B cell (primary cell): ENCODE measurements at regions not wholly inside any gene's neighbourhood (a gene's known extent, or its start where the extent isn't known, plus 50 kb on each side); places are given as distances from the start of the nearest gene placed in this dataset.

Experiments used
- ATAC-seq: fragments of 200-7000 bp; cut with Tn5 transposase; one replicate; pipeline ENCODE4 v1.10.0; 2021; ENCODE audit warnings: low read depth, mild to moderate bottlenecking, moderate number of reproducible peaks, moderate library complexity
- CTCF ChIA-PET: fragments of 350-600 bp; sonication (Branson Sonifier 250); formaldehyde crosslinking; loops from one replicate; lab custom pipeline; 2021; ENCODE audit warnings: antibody characterized with exemption, inconsistent platforms; lab: Charles Lee
- POLR2A ChIA-PET: fragments of 350-600 bp; sonication (Branson Sonifier 250); formaldehyde crosslinking; loops from one replicate; lab custom pipeline; 2021; ENCODE audit warnings: antibody characterized with exemption; lab: Charles Lee
- DNase-seq: peaks from one replicate; pipeline ENCODE4 v3.0.0; 2013
- H2AFZ ChIP-seq: 2 replicates; pipeline ENCODE4 v1.6.1; 2012; ENCODE audit warnings: mild to moderate bottlenecking, low read depth, low read length; ENCODE audit not compliant: insufficient read depth, poor library complexity, severe bottlenecking
- H3K27ac ChIP-seq, 2 donors: 1 replicate in 1 of 2; 2 replicates in 1 of 2; pipeline ENCODE4 v1.5.1; 2012 to 2013; ENCODE audit warnings: low read length in 2 of 2, mild to moderate bottlenecking in 2 of 2, moderate library complexity in 1 of 2
- H3K27me3 ChIP-seq, 4 experiments: fragments of 200-600 bp in 1 of 4; sonication (generic) in 1 of 4; replicated peaks in 1 of 4; 1 replicate in 2 of 4; 2 replicates in 2 of 4; pipeline versions ENCODE4 v1.6.1 to v1.7.0; 2013 to 2016; ENCODE audit warnings: low read length in 3 of 4, mild to moderate bottlenecking in 2 of 4, mixed read lengths in 1 of 4, moderate library complexity in 1 of 4; ENCODE audit not compliant: insufficient read depth in 4 of 4, control insufficient read depth in 3 of 4; ENCODE audit errors: control extremely low read depth in 1 of 4
- H3K36me3 ChIP-seq, 2 experiments: replicated peaks in 1 of 2; 1 replicate in 1 of 2; 2 replicates in 1 of 2; pipeline versions ENCODE4 v1.6.1 to v1.7.1; 2013; ENCODE audit warnings: low read length in 1 of 2; ENCODE audit not compliant: insufficient read depth in 2 of 2, control insufficient read depth in 1 of 2; ENCODE audit errors: control extremely low read depth in 1 of 2, extremely low read depth in 1 of 2
- H3K4me1 ChIP-seq, 2 donors: fragments of 200-600 bp in 1 of 2; sonication (generic) in 1 of 2; 1 replicate in 1 of 2; 2 replicates in 1 of 2; pipeline versions ENCODE4 v1.5.1 to v1.6.1; 2013 to 2017; ENCODE audit warnings: low read length in 2 of 2; ENCODE audit not compliant: control insufficient read depth in 2 of 2, insufficient read depth in 2 of 2
- H3K4me2 ChIP-seq: replicated peaks from 2 replicates; pipeline ENCODE3; 2012; ENCODE audit warnings: mild to moderate bottlenecking, low read depth, low read length; ENCODE audit not compliant: poor library complexity, severe bottlenecking
- H3K4me3 ChIP-seq, 5 experiments: fragments of 200-600 bp in 1 of 5; sonication (generic) in 1 of 5; 1 replicate in 3 of 5; 2 replicates in 2 of 5; pipeline versions ENCODE4 v1.5.1 to v1.7.0; 2011 to 2016; ENCODE audit warnings: low read length in 4 of 5, mild to moderate bottlenecking in 4 of 5, low read depth in 2 of 5, control low read depth in 1 of 5, moderate library complexity in 1 of 5; ENCODE audit not compliant: insufficient read depth in 1 of 5; ENCODE audit errors: control extremely low read depth in 1 of 5, extremely low read depth in 1 of 5
- H3K79me2 ChIP-seq: fragments of 200-600 bp; sonication (generic); one replicate; pipeline ENCODE4 v1.6.0; 2016; ENCODE audit warnings: low read length; ENCODE audit not compliant: control insufficient read depth, insufficient read depth
- H3K9ac ChIP-seq: fragments of 200-600 bp; sonication (generic); 2 replicates; pipeline ENCODE4 v1.6.1; 2017; ENCODE audit warnings: mild to moderate bottlenecking, low read length, moderate library complexity
- H3K9me3 ChIP-seq, 3 donors: one replicate each; pipeline versions ENCODE4 v1.6.1 to v1.7.1; 2013; ENCODE audit warnings: low read length in 2 of 3; ENCODE audit not compliant: control insufficient read depth in 2 of 3, insufficient read depth in 1 of 3; ENCODE audit errors: control extremely low read depth in 1 of 3
- H4K20me1 ChIP-seq: 2 replicates; pipeline ENCODE4 v1.6.0; 2012; ENCODE audit warnings: mild to moderate bottlenecking, low read length; ENCODE audit not compliant: insufficient read depth, control insufficient read depth, poor library complexity, severe bottlenecking
- H3K27ac Mint-ChIP-seq: one replicate; pipeline ENCODE4 v1.8.0; 2021; ENCODE audit warnings: mixed read lengths
- H3K27me3 Mint-ChIP-seq: one replicate; pipeline ENCODE4 v1.8.0; 2021; ENCODE audit warnings: mixed read lengths
- H3K4me1 Mint-ChIP-seq: one replicate; pipeline ENCODE4 v1.8.0; 2021; ENCODE audit warnings: mixed read lengths
- H3K4me3 Mint-ChIP-seq: one replicate; pipeline ENCODE4 v1.8.0; 2021; ENCODE audit warnings: mixed read lengths
- H3K9me3 Mint-ChIP-seq: one replicate; pipeline ENCODE4 v1.8.0; 2022; ENCODE audit warnings: mixed read lengths; ENCODE audit not compliant: insufficient read depth
- EZH2 ChIP-seq: IDR thresholded peaks from 2 replicates; pipeline ENCODE4 v1.6.1; 2012; ENCODE audit warnings: borderline replicate concordance, low read depth, mild to moderate bottlenecking, moderate library complexity, low read length; ENCODE audit not compliant: insufficient read depth, poor library complexity, severe bottlenecking
- WGBS: methylation state at CpG from one replicate; pipeline ENCODE4 v1.1.5; 2013; ENCODE audit warnings: missing lambda C conversion rate; ENCODE audit not compliant: insufficient coverage; 5-methylcytosine and 5-hydroxymethylcytosine counted together
- intact Hi-C: fragments of 100-400 bp; cut with micrococcal nuclease; formaldehyde crosslinking; loops from one replicate; pipeline ENCODE4 v1.10.0; 2022
- TF ChIP-seq, protein P1 (sequence below): fragments of 200-600 bp; IDR thresholded peaks from one replicate; pipeline ENCODE4 v1.8.0; 2022; ENCODE audit warnings: antibody characterized with exemption, mild to moderate bottlenecking

- no peaks in the 10 kb centered on the region for H3K9me3 Mint-ChIP-seq
Observed at GRCh38 chr7:55306331-55306730, 58.8 kb upstream of the LANCL2 start.

DNA sequence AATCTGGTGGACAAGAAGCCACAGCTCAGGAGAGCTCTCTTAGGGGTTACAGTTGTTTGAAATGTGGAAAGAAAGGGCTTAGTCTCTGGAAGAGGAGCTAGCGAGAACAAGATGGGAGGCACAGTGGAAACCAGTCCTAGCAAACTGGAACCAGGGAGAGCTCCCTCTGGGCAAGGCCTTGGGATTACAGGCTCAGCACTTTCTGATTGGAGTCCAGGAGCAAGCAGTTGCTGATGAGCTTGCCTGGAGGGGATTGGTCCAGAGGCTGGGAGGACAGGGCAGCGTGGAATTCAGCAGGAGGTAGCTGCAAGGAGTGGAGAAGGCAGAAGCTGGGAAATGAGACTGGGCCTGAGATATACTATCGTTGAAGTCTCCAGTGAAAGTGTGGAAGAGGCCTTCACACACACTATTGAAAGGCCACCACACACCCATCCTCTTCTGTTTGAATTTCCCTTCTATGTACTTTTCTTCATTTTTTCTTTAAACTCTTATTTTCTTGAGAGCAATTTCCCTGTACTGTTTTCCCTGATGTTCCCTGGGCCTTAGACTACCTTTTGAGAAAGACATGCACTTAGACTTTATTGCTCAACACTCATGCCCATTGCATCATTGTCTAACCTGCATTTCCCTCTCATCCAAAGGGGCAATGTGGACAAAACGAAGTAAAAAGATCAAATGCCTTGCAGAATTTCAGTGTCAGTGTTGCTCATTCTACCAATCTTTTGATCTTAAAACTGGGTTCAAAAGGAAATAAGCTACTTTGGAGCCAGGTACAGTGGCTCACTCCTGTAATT, 57.8 kb upstream of the LANCL2 start:
- ATAC-seq (no peak), DNase-seq (no peak)
- peaks cover 0 to 5% (median 0%) of the 10 kb centered on the region in 3 donors for H3K9me3 ChIP-seq
- Mint-ChIP-seq H3K27ac (no peak overlapping the region), H3K4me3 (no peak overlapping the region), H3K27me3 (peaks cover 12% of the 10 kb centered on the region), H3K9me3 (no peaks in the 10 kb centered on the region), H3K4me1 (peaks cover 7% of the 10 kb centered on the region)
- H4K20me1 ChIP-seq = no peaks in the 10 kb centered on the region
- intact Hi-C loops = no loop called here
- CTCF ChIA-PET = no interaction called here
- H3K79me2 ChIP-seq = no peaks in the 10 kb centered on the region
- H3K4me3 ChIP-seq = no peak overlapping the region
- POLR2A ChIA-PET = no interaction called here
- no peak overlapping the region for H2AFZ ChIP-seq
- no peak overlapping the region for H3K27ac ChIP-seq
- no peak overlapping the region for H3K4me2 ChIP-seq
- H3K9ac ChIP-seq = no peak overlapping the region
- WGBS = 88% methylated on average over 4 of the region's 4 CpGs
- H3K36me3 ChIP-seq = no peaks in the 10 kb centered on the region
- no peak for TF ChIP-seq EZH2
- TF ChIP-seq, protein P1, sequence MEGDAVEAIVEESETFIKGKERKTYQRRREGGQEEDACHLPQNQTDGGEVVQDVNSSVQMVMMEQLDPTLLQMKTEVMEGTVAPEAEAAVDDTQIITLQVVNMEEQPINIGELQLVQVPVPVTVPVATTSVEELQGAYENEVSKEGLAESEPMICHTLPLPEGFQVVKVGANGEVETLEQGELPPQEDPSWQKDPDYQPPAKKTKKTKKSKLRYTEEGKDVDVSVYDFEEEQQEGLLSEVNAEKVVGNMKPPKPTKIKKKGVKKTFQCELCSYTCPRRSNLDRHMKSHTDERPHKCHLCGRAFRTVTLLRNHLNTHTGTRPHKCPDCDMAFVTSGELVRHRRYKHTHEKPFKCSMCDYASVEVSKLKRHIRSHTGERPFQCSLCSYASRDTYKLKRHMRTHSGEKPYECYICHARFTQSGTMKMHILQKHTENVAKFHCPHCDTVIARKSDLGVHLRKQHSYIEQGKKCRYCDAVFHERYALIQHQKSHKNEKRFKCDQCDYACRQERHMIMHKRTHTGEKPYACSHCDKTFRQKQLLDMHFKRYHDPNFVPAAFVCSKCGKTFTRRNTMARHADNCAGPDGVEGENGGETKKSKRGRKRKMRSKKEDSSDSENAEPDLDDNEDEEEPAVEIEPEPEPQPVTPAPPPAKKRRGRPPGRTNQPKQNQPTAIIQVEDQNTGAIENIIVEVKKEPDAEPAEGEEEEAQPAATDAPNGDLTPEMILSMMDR = no peak
- H3K4me1 ChIP-seq = no peaks in the 10 kb centered on the region
- no peaks in the 10 kb centered on the region for H3K27me3 ChIP-seq

More at GRCh38 chr7:55306331-55306730, 58.8 kb upstream of the LANCL2 start:
- H3K4me3 Mint-ChIP-seq = no peak overlapping the region
- Histone ChIP-seq H3K9me3 (peaks cover 0 to 5% (median 0%) of the 10 kb centered on the region in 3 donors), H3K4me3 (no peak overlapping the region), H3K27ac (no peak overlapping the region), H3K9ac (no peak overlapping the region), H3K27me3 (no peaks in the 10 kb centered on the region), H3K4me2 (no peak overlapping the region), H3K36me3 (no peaks in the 10 kb centered on the region), H3K79me2 (no peaks in the 10 kb centered on the region), H4K20me1 (no peaks in the 10 kb centered on the region), H3K4me1 (no peaks in the 10 kb centered on the region), H2AFZ (no peak overlapping the region)
- 78% methylated on average over 1 of the region's 3 CpGs for WGBS
- H3K27me3 Mint-ChIP-seq = peaks cover 14% of the 10 kb centered on the region
- POLR2A ChIA-PET = no interaction called here
- TF ChIP-seq, protein P1 = no peak
- no peak for TF ChIP-seq EZH2
- peaks cover 7% of the 10 kb centered on the region for H3K4me1 Mint-ChIP-seq
- DNase-seq (no peak), ATAC-seq (no peak)
- CTCF ChIA-PET = interaction anchor here (0.7 kb wide), 1 partner anchor 29 kb away, joined by 3 read pairs; no protein-coding TSS in a partner anchor
- H3K27ac Mint-ChIP-seq = no peak overlapping the region
- intact Hi-C loops = no loop called here
